H1 (cell line): ENCODE measurements at regions not wholly inside any gene's neighbourhood (a gene's known extent, or its start where the extent isn't known, plus 50 kb on each side); places are given as distances from the start of the nearest gene placed in this dataset.

Source experiments
- CTCF ChIA-PET: fragments of 300-600 bp; sonication (Branson Sonifier 250); formaldehyde crosslinking; loops from one replicate; lab custom pipeline; 2021; ENCODE audit not compliant: partially characterized antibody; lab: Charles Lee
- POLR2A ChIA-PET: fragments of 300-600 bp; sonication (Branson Sonifier 250); formaldehyde crosslinking; loops from one replicate; lab custom pipeline; 2021; ENCODE audit warnings: inconsistent platforms; ENCODE audit not compliant: partially characterized antibody; lab: Charles Lee
- DNase-seq, 2 experiments: peaks; one replicate each; pipeline versions ENCODE4 v3.0.0 to v3.0.0-alpha.2; 2010 to 2022; ENCODE audit warnings: low spot score in 2 of 2, low read depth in 1 of 2, mixed read lengths in 1 of 2
- FAIRE-seq: peaks from 2 replicates; lab custom pipeline; 2011; peaks lifted over from hg19 to GRCh38; lab: Jason Lieb, UNC
- H2AFZ ChIP-seq: 2 replicates; pipeline ENCODE4 v1.8.1; 2012; ENCODE audit warnings: low read length, inconsistent platforms
- H2AK5ac ChIP-seq: 2 replicates; pipeline ENCODE4 v1.6.1; 2013; ENCODE audit warnings: low read depth, low read length
- H2BK120ac ChIP-seq: replicated peaks from 2 replicates; pipeline ENCODE3; 2013; ENCODE audit warnings: low read depth, low read length, inconsistent platforms
- H2BK12ac ChIP-seq: 2 replicates; pipeline ENCODE4 v1.6.1; 2013; ENCODE audit warnings: low read depth, low read length
- H2BK15ac ChIP-seq: 2 replicates; pipeline ENCODE4 v1.6.1; 2013; ENCODE audit warnings: low read length
- H2BK20ac ChIP-seq: 2 replicates; pipeline ENCODE4 v1.6.1; 2013; ENCODE audit warnings: low read length
- H2BK5ac ChIP-seq: 2 replicates; pipeline ENCODE4 v1.6.1; 2013; ENCODE audit warnings: low read depth, low read length
- H3K14ac ChIP-seq: 2 replicates; pipeline ENCODE4 v1.6.1; 2013; ENCODE audit warnings: inconsistent platforms; ENCODE audit not compliant: insufficient read length
- H3K18ac ChIP-seq: 2 replicates; pipeline ENCODE4 v1.6.1; 2013; ENCODE audit warnings: low read length; ENCODE audit errors: extremely low read depth
- H3K23ac ChIP-seq: 2 replicates; pipeline ENCODE4 v1.6.1; 2013; ENCODE audit warnings: inconsistent platforms; ENCODE audit not compliant: insufficient read length
- H3K23me2 ChIP-seq: 2 replicates; pipeline ENCODE4 v1.6.1; 2013; ENCODE audit warnings: low read depth, low read length
- H3K27ac ChIP-seq: 2 replicates; pipeline ENCODE4 v1.6.1; 2011; ENCODE audit warnings: low read depth, low read length, inconsistent platforms
- H3K27me3 ChIP-seq, 4 experiments: replicated peaks in 1 of 4; 1 replicate in 1 of 4; 2 replicates in 3 of 4; pipeline versions ENCODE4 v1.6.1 to v1.8.1; 2011 to 2013; ENCODE audit warnings: low read length in 3 of 4, mild to moderate bottlenecking in 3 of 4, inconsistent platforms in 2 of 4, mixed read lengths in 2 of 4, moderate library complexity in 1 of 4; ENCODE audit not compliant: control insufficient read depth in 3 of 4, insufficient read depth in 3 of 4; ENCODE audit errors: extremely low read depth in 1 of 4
- H3K36me3 ChIP-seq, 4 experiments: 2 replicates each; pipeline versions ENCODE4 v1.6.1 to v1.8.1; 2011 to 2013; ENCODE audit warnings: mild to moderate bottlenecking in 4 of 4, low read length in 3 of 4, moderate library complexity in 2 of 4, control low read depth in 1 of 4, inconsistent platforms in 1 of 4; ENCODE audit not compliant: insufficient read depth in 4 of 4, control insufficient read depth in 2 of 4
- H3K4ac ChIP-seq: replicated peaks from 2 replicates; pipeline ENCODE3; 2013; ENCODE audit warnings: low read length, low read depth, mixed read lengths, inconsistent platforms; ENCODE audit not compliant: insufficient read length
- H3K4me1 ChIP-seq, 4 experiments: replicated peaks in 1 of 4; 1 replicate in 1 of 4; 2 replicates in 3 of 4; pipeline versions ENCODE4 v1.6.1 to v1.8.1; 2011 to 2013; ENCODE audit warnings: low read length in 3 of 4, inconsistent platforms in 2 of 4, mixed read lengths in 1 of 4; ENCODE audit not compliant: insufficient read depth in 4 of 4, control insufficient read depth in 3 of 4
- H3K4me2 ChIP-seq, 2 experiments: 2 replicates each; pipeline versions ENCODE4 v1.6.1 to v1.8.1; 2011 to 2013; ENCODE audit warnings: low read depth in 2 of 2, low read length in 2 of 2, control low read depth in 1 of 2, inconsistent platforms in 1 of 2, mild to moderate bottlenecking in 1 of 2; ENCODE audit not compliant: insufficient read depth in 1 of 2
- H3K4me3 ChIP-seq, 4 experiments: fragments of 200-600, 300-600 bp in 1 of 4; sonication (generic), shearing (Covaris generic), sonication (Bioruptor Twin) in 1 of 4; 2 replicates each; pipeline versions ENCODE4 v1.5.1 to v1.8.1; 2011 to 2016; ENCODE audit warnings: low read length in 4 of 4, low read depth in 3 of 4, control low read depth in 2 of 4, inconsistent platforms in 2 of 4, mild to moderate bottlenecking in 2 of 4, mixed read lengths in 1 of 4, moderate library complexity in 1 of 4; ENCODE audit not compliant: insufficient read depth in 2 of 4; ENCODE audit errors: extremely low read depth in 1 of 4
- H3K56ac ChIP-seq: replicated peaks from 2 replicates; pipeline ENCODE3; 2013; ENCODE audit warnings: low read depth, mild to moderate bottlenecking, mixed read lengths, low read length, inconsistent platforms; ENCODE audit not compliant: insufficient read length
- H3K79me1 ChIP-seq: 2 replicates; pipeline ENCODE4 v1.6.1; 2013; ENCODE audit warnings: low read depth, low read length, control low read depth
- H3K79me2 ChIP-seq, 2 experiments: 2 replicates each; pipeline versions ENCODE4 v1.6.1 to v1.8.1; 2012 to 2013; ENCODE audit warnings: low read length in 2 of 2, mild to moderate bottlenecking in 2 of 2, inconsistent platforms in 1 of 2; ENCODE audit not compliant: insufficient read depth in 2 of 2, control insufficient read depth in 1 of 2
- H3K9ac ChIP-seq, 4 experiments: replicated peaks in 1 of 4; 1 replicate in 1 of 4; 2 replicates in 3 of 4; pipeline versions ENCODE4 v1.6.1 to v1.8.1; 2011 to 2013; ENCODE audit warnings: low read depth in 3 of 4, low read length in 3 of 4, control low read depth in 2 of 4, mild to moderate bottlenecking in 2 of 4, moderate library complexity in 2 of 4, inconsistent platforms in 1 of 4; ENCODE audit errors: extremely low read depth in 1 of 4
- H3K9me3 ChIP-seq, 2 experiments: 2 replicates each; pipeline versions ENCODE4 v1.6.1 to v1.8.1; 2012 to 2013; ENCODE audit warnings: mild to moderate bottlenecking in 2 of 2, moderate library complexity in 2 of 2, control low read depth in 1 of 2, inconsistent platforms in 1 of 2, low read depth in 1 of 2, low read length in 1 of 2, mixed read lengths in 1 of 2; ENCODE audit not compliant: insufficient read depth in 2 of 2
- H4K20me1 ChIP-seq, 2 experiments: replicated peaks in 1 of 2; 2 replicates each; pipeline versions ENCODE3 to v1.8.1; 2011 to 2013; ENCODE audit warnings: inconsistent platforms in 2 of 2, low read length in 2 of 2, mild to moderate bottlenecking in 1 of 2; ENCODE audit not compliant: insufficient read depth in 2 of 2, control insufficient read depth in 1 of 2
- H4K5ac ChIP-seq: 2 replicates; pipeline ENCODE4 v1.6.1; 2013; ENCODE audit warnings: low read length, low read depth, mixed read lengths, inconsistent platforms; ENCODE audit not compliant: insufficient read length
- H4K8ac ChIP-seq: 2 replicates; pipeline ENCODE4 v1.8.0; 2013; ENCODE audit warnings: mild to moderate bottlenecking, moderate library complexity, low read length, inconsistent platforms; ENCODE audit not compliant: insufficient read depth; ENCODE audit errors: extremely low read depth
- H4K91ac ChIP-seq: replicated peaks from 2 replicates; pipeline ENCODE3; 2013; ENCODE audit warnings: low read length, mixed read lengths, inconsistent platforms; ENCODE audit not compliant: insufficient read length
- CHD1 ChIP-seq: IDR thresholded peaks from 2 replicates; pipeline ENCODE4 v1.6.1; 2012; ENCODE audit warnings: low read depth, low read length, improper control_type of control experiment
- WGBS, 2 experiments: shearing (Covaris generic) in 1 of 2; methylation state at CpG; one replicate each; pipeline versions ENCODE4 v1.1.6 to v1.1.7; 2013 to 2015; ENCODE audit warnings: low lambda C conversion rate in 2 of 2, mixed read lengths in 2 of 2, inconsistent platforms in 1 of 2, low coverage in 1 of 2, missing lambda C conversion rate in 1 of 2; ENCODE audit not compliant: insufficient replicate concordance in 2 of 2, insufficient coverage in 1 of 2, insufficient read length in 1 of 2; ENCODE audit errors: extremely low coverage in 1 of 2, missing lambda C conversion rate in 1 of 2; 5-methylcytosine and 5-hydroxymethylcytosine counted together

DNA sequence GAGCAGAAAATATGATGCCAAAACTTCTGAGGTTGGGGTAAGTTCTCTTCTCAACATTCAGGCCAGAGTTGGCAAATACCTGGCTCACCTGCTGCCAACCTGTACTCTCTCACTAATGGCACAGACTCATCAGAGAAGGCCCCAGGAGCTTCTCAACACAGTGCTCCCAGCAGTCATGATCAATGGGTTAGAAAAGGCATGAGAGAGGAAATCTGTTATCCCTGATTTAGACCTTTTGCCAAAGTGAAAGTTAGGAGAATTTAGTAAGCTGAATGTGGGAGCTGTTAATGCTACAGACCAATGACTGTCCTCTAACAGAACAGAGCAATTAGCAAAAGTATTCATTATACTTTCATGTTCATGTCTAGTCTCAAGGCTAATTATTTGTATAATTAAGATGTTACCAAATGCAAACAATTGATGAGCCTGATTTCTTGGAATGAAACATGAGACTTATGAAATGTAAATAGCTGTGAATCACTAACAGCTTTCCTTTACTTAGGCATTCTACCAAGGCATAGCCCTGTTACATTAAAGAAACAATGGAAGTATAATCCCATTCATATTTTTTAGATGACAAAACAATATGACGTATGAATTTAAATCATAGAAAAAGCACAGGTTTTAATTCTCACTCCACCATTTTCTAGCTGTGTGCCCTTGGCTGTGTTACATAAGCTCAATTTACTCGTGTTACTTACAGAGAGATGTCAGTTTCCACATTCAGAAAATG, 68.7 kb upstream of the MARCHF10 start:
- Histone ChIP-seq H2BK12ac (no peak overlapping the region), H3K79me2 (no peaks in the 10 kb centered on the region), H3K23ac (no peak overlapping the region), H4K20me1 (no peaks in the 10 kb centered on the region), H2AFZ (no peak overlapping the region), H3K4me2 (no peak overlapping the region), H2BK20ac (no peak overlapping the region), H2AK5ac (no peak overlapping the region), H3K9me3 (no peaks in the 10 kb centered on the region), H3K23me2 (no peaks in the 10 kb centered on the region), H3K18ac (no peak overlapping the region), H3K14ac (no peak overlapping the region), H4K8ac (no peak overlapping the region), H3K79me1 (no peaks in the 10 kb centered on the region), H3K9ac (no peak overlapping the region), H3K36me3 (no peaks in the 10 kb centered on the region; a peak in 1 of 8 replicates), H4K91ac (no peak overlapping the region), H3K4me1 (no peaks in the 10 kb centered on the region), H4K5ac (no peak overlapping the region), H3K4ac (no peak overlapping the region), H3K56ac (no peak overlapping the region), H2BK120ac (no peak overlapping the region), H3K27me3 (no peaks in the 10 kb centered on the region), H3K4me3 (no peak overlapping the region), H2BK15ac (no peak overlapping the region), H2BK5ac (no peak overlapping the region), H3K27ac (no peak overlapping the region)
- DNase-seq (no peak), FAIRE-seq (no peak)
- WGBS, 2 experiments: 80% methylated on average over 2 of the region's 2 CpGs; no CpG with 5 or more reads in 1 of the 2 experiments
- TF ChIP-seq CHD1: no peak
- ChIA-PET CTCF (interaction anchor here (0.7 kb wide), 1 partner anchor 18 kb away, joined by 3 read pairs; no protein-coding TSS in a partner anchor), POLR2A (no interaction called here)
